Smooth muscle cell (in vitro differentiated cells): ENCODE measurements at regions not wholly inside any gene's neighbourhood (a gene's known extent, or its start where the extent isn't known, plus 50 kb on each side); places are given as distances from the start of the nearest gene placed in this dataset.

ENCODE experiments used
- DNase-seq: peaks from one replicate; lab custom pipeline; 2025; ENCODE audit not compliant: unreplicated experiment; lab: John Stamatoyannopoulos, UW
- H2AFZ ChIP-seq: fragments of 200-600 bp; sonication (generic); 2 replicates; pipeline ENCODE4 v1.6.0; 2016; ENCODE audit warnings: antibody characterized with exemption, low read depth, mild to moderate bottlenecking
- H3F3A ChIP-seq: fragments of 200-600 bp; sonication (generic); 2 replicates; pipeline ENCODE4 v1.6.0; 2017; ENCODE audit warnings: antibody characterized with exemption, low read depth
- H3K27ac ChIP-seq: fragments of 200-600 bp; sonication (generic); 2 replicates; pipeline ENCODE4 v1.5.1; 2016; ENCODE audit warnings: low read depth, mild to moderate bottlenecking
- H3K27me3 ChIP-seq: fragments of 200-600 bp; sonication (generic); 2 replicates; pipeline ENCODE4 v1.6.1; 2016; ENCODE audit warnings: low read depth, mild to moderate bottlenecking
- H3K36me3 ChIP-seq: fragments of 200-600 bp; sonication (generic); 2 replicates; pipeline ENCODE4 v1.5.1; 2016; ENCODE audit warnings: low read depth
- H3K4me1 ChIP-seq: fragments of 200-600 bp; sonication (generic); 2 replicates; pipeline ENCODE4 v1.5.1; 2016; ENCODE audit warnings: low read depth
- H3K4me2 ChIP-seq: fragments of 200-600 bp; sonication (generic); 2 replicates; pipeline ENCODE4 v1.6.0; 2016; ENCODE audit warnings: mild to moderate bottlenecking
- H3K4me3 ChIP-seq: fragments of 200-600 bp; sonication (generic); 2 replicates; pipeline ENCODE4 v1.5.1; 2016; ENCODE audit warnings: mild to moderate bottlenecking
- H3K79me2 ChIP-seq: fragments of 200-600 bp; sonication (generic); 2 replicates; pipeline ENCODE4 v1.6.0; 2016; ENCODE audit warnings: low read depth, mild to moderate bottlenecking
- H3K9ac ChIP-seq: fragments of 200-600 bp; sonication (generic); 2 replicates; pipeline ENCODE4 v1.6.0; 2016; ENCODE audit warnings: low read depth
- H3K9me3 ChIP-seq: fragments of 200-600 bp; sonication (generic); replicated peaks from 2 replicates; pipeline ENCODE4 v1.5.1; 2016; ENCODE audit warnings: low read depth
- H4K20me1 ChIP-seq: fragments of 200-600 bp; sonication (generic); 2 replicates; pipeline ENCODE4 v1.6.0; 2016; ENCODE audit warnings: low read depth
- WGBS: methylation state at CpG from one replicate; pipeline ENCODE4 v1.1.7; 2016; ENCODE audit warnings: low lambda C conversion rate; 5-methylcytosine and 5-hydroxymethylcytosine counted together
- TF ChIP-seq, protein P1 (sequence below): fragments of 200-600 bp; sonication (generic); IDR thresholded peaks from 2 replicates; pipeline ENCODE4 v1.5.1; 2017; ENCODE audit warnings: borderline replicate concordance, mild to moderate bottlenecking, antibody characterized with exemption; ENCODE audit not compliant: insufficient read depth, poor library complexity, severe bottlenecking

DNA sequence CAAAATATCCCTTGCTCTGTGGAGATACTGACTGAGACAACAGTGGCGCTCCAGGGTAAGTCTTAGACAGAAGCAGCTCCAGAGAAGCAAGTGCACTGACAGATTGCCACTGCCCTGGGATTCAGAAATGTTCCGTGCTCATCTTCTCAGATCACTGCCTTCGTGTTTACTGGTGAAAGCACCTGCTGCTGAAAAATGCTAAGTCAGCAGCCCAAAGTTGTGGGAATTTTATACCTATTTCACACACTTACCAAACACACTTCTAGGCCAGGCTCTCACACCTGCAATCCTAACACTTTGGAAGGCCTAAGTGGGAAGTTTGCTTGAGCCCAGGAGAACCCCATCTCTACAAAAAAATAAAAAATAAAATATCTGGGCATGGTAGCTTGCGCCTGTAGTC, 63.2 kb upstream of the DLX6 start:
- no peak overlapping the region for H3K27ac ChIP-seq
- no peaks in the 10 kb centered on the region for H4K20me1 ChIP-seq
- H3F3A ChIP-seq, result no peaks in the 10 kb centered on the region
- H3K4me3 ChIP-seq, result no peak overlapping the region
- H3K79me2 ChIP-seq, result no peaks in the 10 kb centered on the region
- H3K4me1 ChIP-seq, result no peaks in the 10 kb centered on the region
- no peak overlapping the region for H2AFZ ChIP-seq
- H3K4me2 ChIP-seq, result no peak overlapping the region
- WGBS, result 89% methylated on average over 4 of the region's 4 CpGs
- no peaks in the 10 kb centered on the region for H3K36me3 ChIP-seq
- no peak overlapping the region for H3K9ac ChIP-seq
- TF ChIP-seq, protein P1, sequence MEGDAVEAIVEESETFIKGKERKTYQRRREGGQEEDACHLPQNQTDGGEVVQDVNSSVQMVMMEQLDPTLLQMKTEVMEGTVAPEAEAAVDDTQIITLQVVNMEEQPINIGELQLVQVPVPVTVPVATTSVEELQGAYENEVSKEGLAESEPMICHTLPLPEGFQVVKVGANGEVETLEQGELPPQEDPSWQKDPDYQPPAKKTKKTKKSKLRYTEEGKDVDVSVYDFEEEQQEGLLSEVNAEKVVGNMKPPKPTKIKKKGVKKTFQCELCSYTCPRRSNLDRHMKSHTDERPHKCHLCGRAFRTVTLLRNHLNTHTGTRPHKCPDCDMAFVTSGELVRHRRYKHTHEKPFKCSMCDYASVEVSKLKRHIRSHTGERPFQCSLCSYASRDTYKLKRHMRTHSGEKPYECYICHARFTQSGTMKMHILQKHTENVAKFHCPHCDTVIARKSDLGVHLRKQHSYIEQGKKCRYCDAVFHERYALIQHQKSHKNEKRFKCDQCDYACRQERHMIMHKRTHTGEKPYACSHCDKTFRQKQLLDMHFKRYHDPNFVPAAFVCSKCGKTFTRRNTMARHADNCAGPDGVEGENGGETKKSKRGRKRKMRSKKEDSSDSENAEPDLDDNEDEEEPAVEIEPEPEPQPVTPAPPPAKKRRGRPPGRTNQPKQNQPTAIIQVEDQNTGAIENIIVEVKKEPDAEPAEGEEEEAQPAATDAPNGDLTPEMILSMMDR, result no peak
- no peak for DNase-seq
- H3K9me3 ChIP-seq, result no peaks in the 10 kb centered on the region
- H3K27me3 ChIP-seq, result no peaks in the 10 kb centered on the region

DNA sequence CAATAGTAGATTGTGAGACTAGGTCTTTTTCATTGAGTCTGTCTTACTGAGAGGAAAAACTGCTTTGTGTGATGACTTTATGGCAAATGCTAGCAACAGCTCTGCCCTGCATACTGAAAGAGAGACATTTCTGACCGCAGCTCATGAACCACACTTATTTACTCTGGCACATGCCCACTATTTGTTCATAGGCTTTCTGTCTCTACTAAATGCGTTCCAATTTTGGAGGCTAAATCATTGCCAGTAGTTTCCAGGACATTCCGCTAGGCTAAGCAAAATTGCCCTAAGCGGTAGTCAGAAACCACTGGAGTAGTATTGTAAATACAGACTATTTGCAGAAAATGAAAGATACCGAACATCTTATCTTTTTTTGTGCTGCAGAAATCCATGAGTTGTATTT, 55.6 kb upstream of the DLX6 start:
- Histone ChIP-seq H3K4me3 (no peak overlapping the region), H3F3A (peaks cover 3% of the 10 kb centered on the region), H3K4me2 (no peak overlapping the region), H4K20me1 (no peaks in the 10 kb centered on the region), H3K36me3 (no peaks in the 10 kb centered on the region), H3K4me1 (no peaks in the 10 kb centered on the region), H3K27ac (peak overlapping the region; percentile 22), H2AFZ (no peak overlapping the region), H3K9ac (no peak overlapping the region), H3K79me2 (no peaks in the 10 kb centered on the region), H3K9me3 (no peaks in the 10 kb centered on the region), H3K27me3 (no peaks in the 10 kb centered on the region)
- 61% methylated on average over 5 of the region's 5 CpGs for WGBS
- DNase-seq, result no peak
- TF ChIP-seq, protein P1, result no peak

DNA sequence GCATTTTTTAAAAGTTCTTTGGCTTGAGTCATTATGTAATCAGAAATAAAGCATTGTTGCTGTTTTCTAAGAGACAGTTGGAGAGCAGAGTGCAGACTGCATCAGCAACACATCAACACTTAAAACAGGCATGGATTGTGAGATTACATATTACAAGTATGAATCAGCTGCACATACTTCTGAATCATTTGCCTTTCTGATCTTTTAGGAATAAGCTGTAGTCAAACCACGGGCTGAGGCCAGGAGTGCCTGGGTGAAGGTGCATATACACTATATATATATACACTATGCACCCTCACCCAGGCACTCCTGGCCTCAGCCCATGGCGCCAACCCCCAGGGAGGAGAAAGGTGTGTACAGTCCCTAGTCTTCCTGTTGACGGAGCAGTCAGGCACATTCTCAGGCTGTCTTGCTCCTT, 52.4 kb upstream of the DLX6 start:
- Histone ChIP-seq H2AFZ (no peak overlapping the region), H3K27ac (no peak overlapping the region), H3K79me2 (no peaks in the 10 kb centered on the region), H3K4me1 (no peaks in the 10 kb centered on the region), H4K20me1 (no peaks in the 10 kb centered on the region), H3K4me2 (peak overlapping the region; percentile 9), H3K4me3 (no peak overlapping the region), H3F3A (peaks cover 3% of the 10 kb centered on the region), H3K9ac (no peak overlapping the region), H3K9me3 (no peaks in the 10 kb centered on the region), H3K27me3 (no peaks in the 10 kb centered on the region), H3K36me3 (no peaks in the 10 kb centered on the region)
- no peak for DNase-seq
- WGBS, result 62% methylated on average over 3 of the region's 3 CpGs
- TF ChIP-seq, protein P1, result no peak

DNA sequence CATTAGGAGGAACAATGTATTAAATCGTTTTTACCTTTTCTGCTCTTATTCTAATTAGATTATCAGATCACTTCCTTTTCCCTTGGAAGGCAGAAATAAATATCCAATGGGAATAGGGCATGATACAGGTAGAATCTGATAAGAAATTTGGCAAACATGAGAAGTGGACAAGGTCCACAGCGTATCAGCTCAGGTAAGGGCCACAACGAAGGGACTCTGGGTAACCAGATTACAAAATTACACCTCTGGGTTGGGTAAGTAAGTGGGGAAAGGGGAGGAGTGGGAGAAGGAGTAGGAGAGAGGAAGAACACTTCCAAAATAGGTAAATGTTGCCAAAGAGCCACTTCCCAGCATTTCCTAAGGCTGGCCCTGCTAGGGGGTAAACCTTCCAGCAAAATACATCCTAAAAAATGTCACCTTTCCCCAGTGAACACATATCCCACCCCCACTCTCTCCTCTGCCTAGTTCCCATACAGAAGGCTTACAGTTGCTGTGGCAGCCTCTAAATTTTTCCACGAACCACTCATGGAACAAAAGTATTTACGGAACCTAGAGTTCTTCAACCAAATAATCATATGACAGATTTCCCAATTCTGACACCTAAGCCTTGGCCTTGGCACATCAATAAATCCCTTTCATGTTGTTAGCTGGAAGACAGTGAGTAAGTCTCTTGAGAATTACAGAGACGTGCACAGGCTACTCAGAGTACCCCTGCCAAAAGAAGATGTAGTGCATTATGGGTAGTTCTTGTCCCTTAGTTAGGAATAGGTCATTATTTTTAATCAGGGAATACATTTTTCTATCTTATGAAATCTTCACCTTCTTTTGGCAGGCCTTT, 51.5 kb upstream of the DLX6 start:
- Histone ChIP-seq H2AFZ (no peak overlapping the region), H3F3A (peaks cover 3% of the 10 kb centered on the region), H3K9me3 (no peaks in the 10 kb centered on the region), H3K4me2 (peak overlapping the region; percentile 9), H3K27me3 (no peaks in the 10 kb centered on the region), H3K9ac (no peak overlapping the region), H3K4me3 (no peak overlapping the region), H4K20me1 (no peaks in the 10 kb centered on the region), H3K36me3 (no peaks in the 10 kb centered on the region), H3K79me2 (no peaks in the 10 kb centered on the region), H3K4me1 (no peaks in the 10 kb centered on the region), H3K27ac (no peak overlapping the region)
- WGBS, result 71% methylated on average over 6 of the region's 6 CpGs
- DNase-seq, result no peak
- TF ChIP-seq, protein P1, result no peak
